ENCODE measurements at regions not wholly inside any gene's neighbourhood (a gene's known extent, or its start where the extent isn't known, plus 50 kb on each side); places are given as distances from the start of the nearest gene placed in this dataset.

DNA sequence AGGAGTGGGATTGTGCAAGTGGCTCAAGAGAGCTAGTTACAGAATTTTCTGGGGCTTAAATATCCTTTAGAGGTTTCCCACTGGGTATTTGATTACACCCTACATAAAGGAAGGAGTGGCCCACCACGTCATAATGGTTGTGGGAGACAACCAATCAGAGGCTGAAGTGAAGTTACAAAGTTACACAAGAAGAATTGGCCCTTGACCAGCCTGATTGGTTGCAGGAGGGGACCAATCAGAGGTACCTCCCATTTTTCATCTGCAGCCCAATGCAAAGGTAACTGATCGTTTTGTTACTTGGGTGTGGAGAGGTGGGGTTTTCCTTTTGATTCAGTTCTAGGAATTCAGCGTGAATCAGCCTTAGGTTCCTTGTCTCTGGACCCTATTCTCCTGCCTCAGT is 430.5 kb upstream of the FAT3 start:
- TF ChIP-seq, protein P1, sequence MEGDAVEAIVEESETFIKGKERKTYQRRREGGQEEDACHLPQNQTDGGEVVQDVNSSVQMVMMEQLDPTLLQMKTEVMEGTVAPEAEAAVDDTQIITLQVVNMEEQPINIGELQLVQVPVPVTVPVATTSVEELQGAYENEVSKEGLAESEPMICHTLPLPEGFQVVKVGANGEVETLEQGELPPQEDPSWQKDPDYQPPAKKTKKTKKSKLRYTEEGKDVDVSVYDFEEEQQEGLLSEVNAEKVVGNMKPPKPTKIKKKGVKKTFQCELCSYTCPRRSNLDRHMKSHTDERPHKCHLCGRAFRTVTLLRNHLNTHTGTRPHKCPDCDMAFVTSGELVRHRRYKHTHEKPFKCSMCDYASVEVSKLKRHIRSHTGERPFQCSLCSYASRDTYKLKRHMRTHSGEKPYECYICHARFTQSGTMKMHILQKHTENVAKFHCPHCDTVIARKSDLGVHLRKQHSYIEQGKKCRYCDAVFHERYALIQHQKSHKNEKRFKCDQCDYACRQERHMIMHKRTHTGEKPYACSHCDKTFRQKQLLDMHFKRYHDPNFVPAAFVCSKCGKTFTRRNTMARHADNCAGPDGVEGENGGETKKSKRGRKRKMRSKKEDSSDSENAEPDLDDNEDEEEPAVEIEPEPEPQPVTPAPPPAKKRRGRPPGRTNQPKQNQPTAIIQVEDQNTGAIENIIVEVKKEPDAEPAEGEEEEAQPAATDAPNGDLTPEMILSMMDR (IDR thresholded peaks at IDR 0.05) = no peak
- TF ChIP-seq POLR2A (IDR thresholded peaks at IDR 0.05) = no peak
- TF ChIP-seq POLR2AphosphoS5 (IDR thresholded peaks at IDR 0.05) = no peak
- no peak for TF ChIP-seq EP300 (IDR thresholded peaks at IDR 0.05)
